ENCODE measurements at regions not wholly inside any gene's neighbourhood (a gene's known extent, or its start where the extent isn't known, plus 50 kb on each side); places are given as distances from the start of the nearest gene placed in this dataset.

DNA sequence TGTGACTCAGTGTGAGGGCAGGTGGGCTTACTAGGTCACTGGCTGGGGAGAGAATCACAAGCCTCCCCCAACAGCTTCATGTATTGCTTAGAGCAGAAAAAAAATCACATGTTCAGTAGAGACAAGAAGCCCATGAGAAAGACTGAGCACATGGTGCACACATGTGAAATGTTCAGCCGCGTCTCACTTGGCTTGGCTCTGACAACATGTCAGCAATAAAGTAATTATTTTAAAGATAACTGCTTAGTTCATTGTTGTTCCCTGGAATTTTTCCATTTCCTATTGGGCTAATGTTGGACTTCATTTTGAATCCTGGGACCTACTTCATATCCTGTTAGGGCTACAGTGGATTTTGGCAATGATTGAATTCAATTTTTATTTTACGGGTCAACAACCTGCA is 222.6 kb downstream of the C6orf118 start:
- ATAC-seq (ENCODE audit: low read depth), result no peak
- Histone ChIP-seq H2AK9ac (replicated peaks; ENCODE audit: low read depth, low read length, poor library complexity) (no peak overlapping the region), H3K9me3 (ENCODE audit: control insufficient read depth, insufficient read depth, low read length) (peaks cover 23% of the 10 kb centered on the region), H3K4me2 (ENCODE audit: low read depth, low read length) (no peak overlapping the region), H3K23ac (ENCODE audit: low read depth, low read length) (no peak overlapping the region), H3K9ac (ENCODE audit: low read depth, low read length) (no peak overlapping the region), H3K36me3 (ENCODE audit: control insufficient read depth, insufficient read depth, low read length) (no peaks in the 10 kb centered on the region), H2BK120ac (ENCODE audit: low read depth, low read length) (no peak overlapping the region), H4K91ac (ENCODE audit: insufficient read depth, low read depth, low read length) (no peak overlapping the region), H4K8ac (ENCODE audit: low read depth in 2 of 2, low read length in 2 of 2) (no peak overlapping the region), H3K27ac (ENCODE audit: insufficient read depth, low read length) (no peak overlapping the region), H3K79me1 (ENCODE audit: low read depth in 1 of 2, low read length in 2 of 2) (no peaks in the 10 kb centered on the region), H3K4me3 (ENCODE audit: insufficient read depth, low read depth, low read length) (no peak overlapping the region), H4K20me1 (ENCODE audit: insufficient read depth, low read length) (no peaks in the 10 kb centered on the region), H2BK20ac (ENCODE audit: low read depth, low read length) (no peak overlapping the region), H2BK5ac (ENCODE audit: low read depth, low read length, poor library complexity, severe bottlenecking) (no peak overlapping the region), H2AK5ac (ENCODE audit: low read depth, low read length) (no peak overlapping the region), H3K9me1 (ENCODE audit: insufficient read depth, low read length) (no peaks in the 10 kb centered on the region), H3K27me3 (ENCODE audit: control insufficient read depth, insufficient read depth, low read length) (no peaks in the 10 kb centered on the region), H2AFZ (replicated peaks; ENCODE audit: low read length, poor library complexity) (no peak overlapping the region), H3K14ac (replicated peaks; ENCODE audit: low read depth, low read length) (no peak overlapping the region), H3K56ac (ENCODE audit: extremely low read depth, insufficient read depth, low read length) (no peak overlapping the region), H3K4me1 (ENCODE audit: control insufficient read depth, insufficient read depth, low read length) (no peaks in the 10 kb centered on the region), H4K5ac (ENCODE audit: low read depth, low read length) (no peak overlapping the region), H2BK15ac (ENCODE audit: low read depth, low read length) (no peak overlapping the region), H3K4ac (ENCODE audit: low read depth, low read length) (no peak overlapping the region), H3K18ac (ENCODE audit: low read depth, low read length) (no peak overlapping the region)
- no TSS peak for BruUV-seq (replicated peaks)
- intact Hi-C loops (cut with micrococcal nuclease), result no loop called here
- TF ChIP-seq, protein P1, sequence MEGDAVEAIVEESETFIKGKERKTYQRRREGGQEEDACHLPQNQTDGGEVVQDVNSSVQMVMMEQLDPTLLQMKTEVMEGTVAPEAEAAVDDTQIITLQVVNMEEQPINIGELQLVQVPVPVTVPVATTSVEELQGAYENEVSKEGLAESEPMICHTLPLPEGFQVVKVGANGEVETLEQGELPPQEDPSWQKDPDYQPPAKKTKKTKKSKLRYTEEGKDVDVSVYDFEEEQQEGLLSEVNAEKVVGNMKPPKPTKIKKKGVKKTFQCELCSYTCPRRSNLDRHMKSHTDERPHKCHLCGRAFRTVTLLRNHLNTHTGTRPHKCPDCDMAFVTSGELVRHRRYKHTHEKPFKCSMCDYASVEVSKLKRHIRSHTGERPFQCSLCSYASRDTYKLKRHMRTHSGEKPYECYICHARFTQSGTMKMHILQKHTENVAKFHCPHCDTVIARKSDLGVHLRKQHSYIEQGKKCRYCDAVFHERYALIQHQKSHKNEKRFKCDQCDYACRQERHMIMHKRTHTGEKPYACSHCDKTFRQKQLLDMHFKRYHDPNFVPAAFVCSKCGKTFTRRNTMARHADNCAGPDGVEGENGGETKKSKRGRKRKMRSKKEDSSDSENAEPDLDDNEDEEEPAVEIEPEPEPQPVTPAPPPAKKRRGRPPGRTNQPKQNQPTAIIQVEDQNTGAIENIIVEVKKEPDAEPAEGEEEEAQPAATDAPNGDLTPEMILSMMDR (conservative IDR thresholded peaks at IDR 0.05; ENCODE audit: low read depth, low read length), result no peak
- TF ChIP-seq, protein P2, sequence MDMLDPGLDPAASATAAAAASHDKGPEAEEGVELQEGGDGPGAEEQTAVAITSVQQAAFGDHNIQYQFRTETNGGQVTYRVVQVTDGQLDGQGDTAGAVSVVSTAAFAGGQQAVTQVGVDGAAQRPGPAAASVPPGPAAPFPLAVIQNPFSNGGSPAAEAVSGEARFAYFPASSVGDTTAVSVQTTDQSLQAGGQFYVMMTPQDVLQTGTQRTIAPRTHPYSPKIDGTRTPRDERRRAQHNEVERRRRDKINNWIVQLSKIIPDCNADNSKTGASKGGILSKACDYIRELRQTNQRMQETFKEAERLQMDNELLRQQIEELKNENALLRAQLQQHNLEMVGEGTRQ (IDR thresholded peaks at IDR 0.05; ENCODE audit: low read depth, low read length), result no peak
- CTCF ChIA-PET, result no interaction called here
- dilution Hi-C loops (cut with HindIII; ENCODE audit: low sequenced_read_pairs, unreplicated experiment), result no loop called here
- in situ Hi-C loops (cut with MboI; ENCODE audit: low sequenced_read_pairs), result no loop called here
- WGBS, 2 experiments (ENCODE audit: extremely low coverage in 2 of 2, insufficient read length in 1 of 2), result no CpG with 5 or more reads among the region's 3 CpGs
- POLR2A ChIA-PET (ENCODE audit: unreplicated experiment), result no interaction called here
- DNase-seq, result no peak

Data from IMR-90 (cell line).